Endothelial cell (in vitro differentiated cells): ENCODE measurements at regions not wholly inside any gene's neighbourhood (a gene's known extent, or its start where the extent isn't known, plus 50 kb on each side); places are given as distances from the start of the nearest gene placed in this dataset. TPM values are rescaled to one million over a fixed set of nuclear protein-coding genes. Genes with fewer than 3 reads are reported as not detected.

Experiments
- DNase-seq: peaks from one replicate; pipeline ENCODE4 v3.0.0; 2021; ENCODE audit warnings: low spot score
- H3K27ac Mint-ChIP-seq: one replicate; pipeline ENCODE4 v1.8.0; 2021; ENCODE audit warnings: mixed read lengths, inconsistent platforms; ENCODE audit not compliant: unreplicated experiment
- H3K27me3 Mint-ChIP-seq: one replicate; pipeline ENCODE4 v1.8.0; 2021; ENCODE audit warnings: mild to moderate bottlenecking, moderate library complexity, mixed read lengths, inconsistent platforms; ENCODE audit not compliant: unreplicated experiment
- H3K36me3 Mint-ChIP-seq: one replicate; pipeline ENCODE4 v1.8.0; 2021; ENCODE audit warnings: mild to moderate bottlenecking, low read depth, mixed read lengths, inconsistent platforms; ENCODE audit not compliant: unreplicated experiment
- H3K4me1 Mint-ChIP-seq: one replicate; pipeline ENCODE4 v1.8.0; 2021; ENCODE audit warnings: mild to moderate bottlenecking, mixed read lengths, inconsistent platforms; ENCODE audit not compliant: unreplicated experiment
- H3K4me3 Mint-ChIP-seq: one replicate; pipeline ENCODE4 v1.8.0; 2021; ENCODE audit warnings: mild to moderate bottlenecking, mixed read lengths, inconsistent platforms; ENCODE audit not compliant: unreplicated experiment
- H3K9me3 Mint-ChIP-seq: one replicate; pipeline ENCODE4 v1.8.0; 2021; ENCODE audit warnings: mixed read lengths, inconsistent platforms; ENCODE audit not compliant: unreplicated experiment
- CTCF ChIP-seq: fragments of 200-600 bp; sonication (generic); IDR thresholded peaks from one replicate; pipeline ENCODE4 v1.5.0; 2021; ENCODE audit warnings: antibody characterized with exemption; ENCODE audit not compliant: unreplicated experiment
- microRNA-seq: library from miRNA; unstranded; fragments of <30 nt; microRNA quantifications from one replicate; pipeline ENCODE4, GENCODE V29; 2020; ENCODE audit not compliant: unreplicated experiment

GRCh38 chr5:143459433-143459832, 55.9 kb upstream of the NR3C1 start:
- H3K4me1 Mint-ChIP-seq: no peaks in the 10 kb centered on the region
- H3K9me3 Mint-ChIP-seq: no peaks in the 10 kb centered on the region
- DNase-seq: no peak
- H3K4me3 Mint-ChIP-seq: no peak overlapping the region
- H3K36me3 Mint-ChIP-seq: no peaks in the 10 kb centered on the region
- TF ChIP-seq CTCF: no peak
- no peaks in the 10 kb centered on the region for H3K27me3 Mint-ChIP-seq
- H3K27ac Mint-ChIP-seq: no peak overlapping the region

GRCh38 chr5:143456952-143457547, 53.6 kb upstream of the NR3C1 start:
- DNase-seq: no peak
- no peak overlapping the region for H3K27ac Mint-ChIP-seq

GRCh38 chr5:143454936-143455516, 51.5 kb upstream of the NR3C1 start:
- Mint-ChIP-seq H3K4me1 (peaks cover 2% of the 10 kb centered on the region), H3K27me3 (no peaks in the 10 kb centered on the region), H3K27ac (no peak overlapping the region), H3K9me3 (no peaks in the 10 kb centered on the region), H3K4me3 (no peak overlapping the region), H3K36me3 (no peaks in the 10 kb centered on the region)
- DNase-seq: no peak
- TF ChIP-seq CTCF: no peak

More at GRCh38 chr5:143456952-143457547, 53.6 kb upstream of the NR3C1 start:
- H3K4me1 Mint-ChIP-seq: peaks cover 2% of the 10 kb centered on the region
- H3K36me3 Mint-ChIP-seq: no peaks in the 10 kb centered on the region
- no peak for TF ChIP-seq CTCF
- no peak overlapping the region for H3K4me3 Mint-ChIP-seq
- H3K27me3 Mint-ChIP-seq: no peaks in the 10 kb centered on the region
- H3K9me3 Mint-ChIP-seq: no peaks in the 10 kb centered on the region

GRCh38 chr5:143453720-143454119, 50.2 kb upstream of the NR3C1 start:
- no peak for DNase-seq
- Mint-ChIP-seq H3K9me3 (no peaks in the 10 kb centered on the region), H3K36me3 (no peaks in the 10 kb centered on the region), H3K27ac (no peak overlapping the region), H3K4me3 (no peak overlapping the region), H3K27me3 (no peaks in the 10 kb centered on the region), H3K4me1 (peaks cover 2% of the 10 kb centered on the region)
- no peak for TF ChIP-seq CTCF

Small RNA genes lying in the stretch of these regions (microRNA-seq; reads per million reads assigned to microRNA genes)
- gene MIR5197: not detected
